ENCODE measurements at regions not wholly inside any gene's neighbourhood (a gene's known extent, or its start where the extent isn't known, plus 50 kb on each side); places are given as distances from the start of the nearest gene placed in this dataset.
"Not testable (repeated sequence)": the region's sequence is repeated elsewhere in the genome, so short reads cannot be mapped to it uniquely, and the experiment has no call there.

DNA sequence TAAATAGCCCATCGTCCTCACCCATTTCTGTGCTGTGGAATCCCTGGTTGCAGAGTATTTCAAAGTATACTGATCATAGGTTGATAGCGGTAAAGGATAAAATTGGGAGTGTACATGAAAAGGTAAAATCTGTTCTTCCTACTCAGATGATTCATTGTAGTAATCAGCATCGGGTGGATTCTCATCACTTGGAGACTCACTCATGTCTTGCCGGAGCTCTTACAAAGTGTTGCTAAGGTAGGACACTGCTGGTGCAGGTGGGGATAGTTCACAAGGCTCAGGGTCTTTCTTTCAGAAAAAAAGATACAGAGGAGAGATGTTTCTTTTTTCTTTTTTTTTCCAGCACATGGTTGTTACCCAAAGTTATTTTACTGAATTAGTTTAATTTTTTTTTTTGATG lies 84.8 kb downstream of the MTNR1B start:
- Histone ChIP-seq H3K27ac (ENCODE audit: low read depth, low read length) (no peak overlapping the region), H3K36me3 (ENCODE audit: control insufficient read depth, insufficient read depth, low read length) (no peaks in the 10 kb centered on the region), H3K27me3 (ENCODE audit: control insufficient read depth, insufficient read depth, low read length) (no peaks in the 10 kb centered on the region), H3K9me3 (ENCODE audit: control insufficient read depth, insufficient read depth, low read length) (no peaks in the 10 kb centered on the region; the same call in 1 of the 2 replicates), H3K4me1 (ENCODE audit: control insufficient read depth, insufficient read depth, low read length) (no peaks in the 10 kb centered on the region), H3K9ac (ENCODE audit: low read depth, low read length) (no peak overlapping the region), H3K4me3 (ENCODE audit: low read depth, low read length) (no peak overlapping the region)

DNA sequence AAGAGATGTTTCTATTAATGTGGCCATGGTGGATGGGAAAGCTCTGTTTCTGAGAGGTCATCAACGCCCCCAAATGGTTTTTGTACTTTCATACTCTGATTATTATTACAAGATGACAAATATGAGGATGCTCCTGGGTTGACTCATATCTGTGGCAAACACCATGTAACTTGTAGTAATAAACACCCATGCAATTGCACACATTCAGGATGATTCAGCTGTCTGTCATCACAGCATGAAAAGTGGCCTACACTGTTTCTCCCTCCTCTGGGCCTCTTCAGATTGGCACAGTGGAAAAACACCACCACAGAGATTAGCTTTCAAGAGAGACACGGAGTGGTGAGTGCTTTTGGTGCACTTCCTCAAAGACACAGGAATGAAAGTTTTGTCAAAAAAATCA lies 85.4 kb downstream of the MTNR1B start:
- H3K4me3 ChIP-seq (ENCODE audit: low read depth, low read length), result no peak overlapping the region
- H3K9ac ChIP-seq (ENCODE audit: low read depth, low read length), result no peak overlapping the region
- no peaks in the 10 kb centered on the region for H3K4me1 ChIP-seq (ENCODE audit: control insufficient read depth, insufficient read depth, low read length)
- no peaks in the 10 kb centered on the region for H3K27me3 ChIP-seq (ENCODE audit: control insufficient read depth, insufficient read depth, low read length)
- H3K36me3 ChIP-seq (ENCODE audit: control insufficient read depth, insufficient read depth, low read length), result no peaks in the 10 kb centered on the region
- no peak overlapping the region for H3K27ac ChIP-seq (ENCODE audit: low read depth, low read length)
- no peaks in the 10 kb centered on the region; the same call in 1 of the 2 replicates for H3K9me3 ChIP-seq (ENCODE audit: control insufficient read depth, insufficient read depth, low read length)

DNA sequence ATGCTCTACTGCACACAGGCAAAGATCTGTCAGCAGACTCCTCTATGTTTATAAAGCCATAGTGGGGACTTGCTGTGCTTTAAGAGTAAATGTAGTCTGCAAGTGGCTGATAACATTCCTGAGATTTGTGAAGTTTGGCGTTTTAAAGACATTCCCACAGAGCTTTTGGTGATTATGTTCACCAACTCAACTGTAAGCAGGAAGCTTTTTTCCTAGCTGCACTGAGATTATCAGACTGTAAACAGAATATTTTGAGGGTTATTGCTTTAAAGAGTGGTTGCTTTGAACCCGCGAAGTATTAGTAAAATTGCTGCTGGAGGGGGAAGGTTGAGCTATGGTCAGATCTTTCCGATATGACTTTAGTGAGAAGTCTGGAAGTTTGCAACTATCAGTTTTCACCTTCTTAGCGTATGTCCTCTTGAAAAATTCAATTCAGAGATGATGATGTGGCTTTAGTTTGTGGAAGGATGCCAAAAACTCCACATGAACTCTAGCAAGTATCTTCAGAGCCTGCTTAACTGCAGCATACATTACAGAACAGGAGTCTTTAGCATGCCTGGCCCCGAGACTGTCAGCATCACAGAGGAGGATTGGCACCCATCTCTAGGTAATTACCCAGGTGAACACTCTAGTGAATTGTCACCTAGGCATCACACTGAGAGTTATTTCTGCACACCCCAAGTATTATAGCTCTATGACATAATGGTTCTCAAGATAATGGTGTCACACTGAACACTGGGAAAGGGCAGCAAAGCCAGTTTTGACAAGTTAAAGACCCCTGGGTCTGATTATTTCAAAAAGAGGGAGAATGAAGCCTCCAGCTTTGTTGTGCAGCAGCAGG lies 89.9 kb downstream of the MTNR1B start:
- Histone ChIP-seq H3K27ac (ENCODE audit: low read depth, low read length) (no peak overlapping the region), H3K4me3 (ENCODE audit: low read depth, low read length) (no peak overlapping the region), H3K36me3 (ENCODE audit: control insufficient read depth, insufficient read depth, low read length) (no peaks in the 10 kb centered on the region), H3K4me1 (ENCODE audit: control insufficient read depth, insufficient read depth, low read length) (no peaks in the 10 kb centered on the region), H3K27me3 (ENCODE audit: control insufficient read depth, insufficient read depth, low read length) (no peaks in the 10 kb centered on the region), H3K9me3 (ENCODE audit: control insufficient read depth, insufficient read depth, low read length) (no peaks in the 10 kb centered on the region; the same call in 1 of the 2 replicates), H3K9ac (ENCODE audit: low read depth, low read length) (no peak overlapping the region)

DNA sequence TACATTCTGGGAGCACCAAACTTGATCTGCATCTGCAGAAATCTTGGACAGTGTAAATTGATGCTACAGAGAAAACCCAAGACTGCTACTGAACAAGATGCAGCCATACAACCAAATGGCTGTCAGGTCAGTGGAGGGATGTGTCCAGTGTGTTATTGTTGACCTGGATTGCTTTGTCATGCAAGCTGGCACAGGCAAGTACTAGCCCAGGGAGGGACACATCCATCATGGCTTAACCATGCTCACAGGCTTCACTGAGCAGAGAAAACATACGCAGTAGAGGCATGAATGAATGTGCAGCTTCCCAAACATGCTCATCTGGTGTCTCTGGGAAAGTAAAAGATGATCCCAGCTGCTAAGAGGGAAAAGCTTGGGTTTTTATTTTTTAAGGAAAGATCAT lies 93.6 kb downstream of the MTNR1B start:
- Histone ChIP-seq H3K9me3 (ENCODE audit: control insufficient read depth, insufficient read depth, low read length) (no peaks in the 10 kb centered on the region), H3K36me3 (ENCODE audit: control insufficient read depth, insufficient read depth, low read length) (no peaks in the 10 kb centered on the region), H3K27me3 (ENCODE audit: control insufficient read depth, insufficient read depth, low read length) (no peaks in the 10 kb centered on the region), H3K4me3 (ENCODE audit: low read depth, low read length) (no peak overlapping the region), H3K9ac (ENCODE audit: low read depth, low read length) (no peak overlapping the region), H3K27ac (ENCODE audit: low read depth, low read length) (no peak overlapping the region), H3K4me1 (ENCODE audit: control insufficient read depth, insufficient read depth, low read length) (no peaks in the 10 kb centered on the region)

DNA sequence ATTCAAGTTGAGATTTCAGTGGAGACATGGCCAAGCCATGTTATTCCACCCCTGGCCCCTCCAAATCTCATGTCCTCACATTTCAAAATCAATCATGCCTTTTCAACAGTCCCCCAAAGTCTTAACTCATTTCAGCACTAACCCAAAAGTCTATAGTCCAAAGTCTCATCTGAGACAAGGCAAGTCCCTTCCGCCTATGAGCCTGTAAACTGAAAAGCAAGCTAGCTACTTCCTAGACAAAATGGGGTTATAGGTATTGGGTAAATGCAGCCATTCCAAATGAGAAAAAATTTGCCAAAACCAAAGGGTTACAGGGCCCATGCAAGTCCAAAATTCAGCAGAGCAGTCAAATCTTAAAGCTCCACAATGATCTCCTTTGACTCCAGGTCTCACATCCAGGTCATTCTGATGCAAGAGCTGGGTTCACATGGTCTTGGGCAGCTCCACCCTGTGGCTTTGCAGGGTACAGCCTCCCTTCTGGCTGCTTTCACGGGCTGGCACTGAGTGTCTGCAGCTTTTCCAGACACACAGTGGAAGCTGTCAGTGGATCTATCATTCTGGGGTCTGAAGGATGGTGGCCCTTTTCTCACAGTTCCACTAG lies 95.7 kb downstream of the MTNR1B start:
- not testable (repeated sequence) for H3K4me3 ChIP-seq (ENCODE audit: low read depth, low read length); H3K36me3 ChIP-seq (ENCODE audit: control insufficient read depth, insufficient read depth, low read length); H3K9ac ChIP-seq (ENCODE audit: low read depth, low read length); H3K27me3 ChIP-seq (ENCODE audit: control insufficient read depth, insufficient read depth, low read length); H3K4me1 ChIP-seq (ENCODE audit: control insufficient read depth, insufficient read depth, low read length); H3K27ac ChIP-seq (ENCODE audit: low read depth, low read length); H3K9me3 ChIP-seq (ENCODE audit: control insufficient read depth, insufficient read depth, low read length)

DNA sequence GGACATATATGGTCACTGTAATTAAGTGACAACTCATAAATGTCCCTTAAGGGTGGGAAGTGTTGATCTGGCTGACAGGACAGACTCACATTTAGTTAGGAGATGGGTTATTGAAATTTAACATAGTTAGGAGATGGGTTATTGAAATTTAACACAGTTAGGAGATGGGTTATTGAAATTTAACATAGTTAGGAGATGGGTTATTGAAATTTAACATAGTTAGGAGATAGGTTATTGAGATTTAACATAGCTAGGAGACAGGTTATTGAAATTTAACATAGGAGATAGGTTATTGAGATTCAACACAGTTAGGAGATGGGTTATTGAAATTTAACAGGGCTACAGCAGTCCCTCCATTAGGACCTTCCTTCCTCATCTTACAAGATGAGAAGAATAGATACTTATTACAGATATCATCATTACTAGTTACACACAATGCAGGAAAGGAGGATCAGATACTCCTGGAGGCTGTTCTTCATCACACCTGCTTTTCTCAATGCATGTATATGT lies 98.5 kb downstream of the MTNR1B start:
- Histone ChIP-seq H3K9me3 (ENCODE audit: control insufficient read depth, insufficient read depth, low read length) (no peaks in the 10 kb centered on the region), H3K9ac (ENCODE audit: low read depth, low read length) (no peak overlapping the region), H3K4me3 (ENCODE audit: low read depth, low read length) (no peak overlapping the region), H3K36me3 (ENCODE audit: control insufficient read depth, insufficient read depth, low read length) (no peaks in the 10 kb centered on the region), H3K27me3 (ENCODE audit: control insufficient read depth, insufficient read depth, low read length) (no peaks in the 10 kb centered on the region), H3K4me1 (ENCODE audit: control insufficient read depth, insufficient read depth, low read length) (peaks cover 25% of the 10 kb centered on the region), H3K27ac (ENCODE audit: low read depth, low read length) (no peak overlapping the region)

DNA sequence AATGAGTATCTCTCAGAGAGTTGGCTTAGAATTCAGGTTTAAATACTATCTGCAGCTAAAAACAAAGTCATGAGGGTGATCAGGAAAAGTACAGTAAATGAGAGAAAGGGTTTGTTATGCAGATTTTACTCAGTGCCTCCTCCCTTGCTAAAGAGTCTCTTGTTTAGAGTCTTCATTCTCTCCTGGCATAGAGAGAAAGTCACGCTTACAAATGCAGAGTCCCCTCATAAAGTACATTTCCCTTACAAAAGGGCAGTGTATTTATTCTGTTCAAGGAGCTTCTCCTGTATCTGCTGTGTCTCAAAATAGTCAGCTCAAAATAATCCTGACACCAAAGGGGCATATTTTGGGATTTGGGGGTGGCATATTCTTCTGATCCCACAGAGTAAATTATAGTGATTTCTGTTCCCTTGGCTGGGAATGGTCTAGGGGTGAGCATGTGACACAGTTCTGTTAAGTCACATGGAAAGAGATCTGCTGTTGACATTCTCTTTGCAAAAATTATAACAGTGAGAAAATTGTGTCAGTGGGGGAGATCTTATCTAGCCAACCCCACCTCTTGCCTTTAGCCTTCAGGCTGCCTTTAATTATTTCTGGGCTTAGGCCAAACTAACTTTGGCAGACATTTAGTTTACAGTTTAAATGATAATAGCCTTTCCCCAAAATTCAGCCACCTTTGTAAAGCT lies 102.9 kb downstream of the MTNR1B start:
- H3K36me3 ChIP-seq (ENCODE audit: control insufficient read depth, insufficient read depth, low read length), result no peaks in the 10 kb centered on the region
- H3K27ac ChIP-seq (ENCODE audit: low read depth, low read length), result peak overlapping the region; percentile 95
- peak overlapping the region; percentile 29; the same call in 1 of the 2 replicates for H3K9ac ChIP-seq (ENCODE audit: low read depth, low read length)
- H3K4me1 ChIP-seq (ENCODE audit: control insufficient read depth, insufficient read depth, low read length), result peaks cover 40% of the 10 kb centered on the region
- no peaks in the 10 kb centered on the region for H3K9me3 ChIP-seq (ENCODE audit: control insufficient read depth, insufficient read depth, low read length)
- no peaks in the 10 kb centered on the region for H3K27me3 ChIP-seq (ENCODE audit: control insufficient read depth, insufficient read depth, low read length)
- H3K4me3 ChIP-seq (ENCODE audit: low read depth, low read length), result peak overlapping the region; percentile 31

DNA sequence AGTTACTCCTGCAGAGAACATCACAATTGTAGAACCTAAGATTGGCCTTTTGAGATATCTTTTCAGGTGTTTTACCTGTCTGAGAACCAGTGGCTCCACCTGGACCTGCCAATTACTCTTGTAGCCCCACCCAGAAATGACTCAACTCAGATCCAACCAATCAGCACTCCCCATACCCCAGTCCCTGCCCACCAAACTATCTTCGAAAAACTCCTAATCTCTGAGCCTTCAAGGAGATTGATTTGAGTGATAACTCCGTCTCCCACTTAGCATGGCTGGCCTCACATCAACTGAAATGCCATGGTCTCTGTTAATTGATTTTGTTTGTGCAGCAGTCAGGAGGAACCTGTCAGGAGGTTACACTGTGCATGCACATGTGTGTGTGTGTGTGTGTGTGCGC lies 103.6 kb downstream of the MTNR1B start:
- H3K27ac ChIP-seq (ENCODE audit: low read depth, low read length), result peak overlapping the region; percentile 95
- peaks cover 40% of the 10 kb centered on the region for H3K4me1 ChIP-seq (ENCODE audit: control insufficient read depth, insufficient read depth, low read length)
- peak overlapping the region; percentile 31 for H3K4me3 ChIP-seq (ENCODE audit: low read depth, low read length)
- no peaks in the 10 kb centered on the region for H3K9me3 ChIP-seq (ENCODE audit: control insufficient read depth, insufficient read depth, low read length)
- H3K36me3 ChIP-seq (ENCODE audit: control insufficient read depth, insufficient read depth, low read length), result no peaks in the 10 kb centered on the region
- H3K9ac ChIP-seq (ENCODE audit: low read depth, low read length), result peak overlapping the region; percentile 38; the same call in 1 of the 2 replicates
- H3K27me3 ChIP-seq (ENCODE audit: control insufficient read depth, insufficient read depth, low read length), result no peaks in the 10 kb centered on the region

DNA sequence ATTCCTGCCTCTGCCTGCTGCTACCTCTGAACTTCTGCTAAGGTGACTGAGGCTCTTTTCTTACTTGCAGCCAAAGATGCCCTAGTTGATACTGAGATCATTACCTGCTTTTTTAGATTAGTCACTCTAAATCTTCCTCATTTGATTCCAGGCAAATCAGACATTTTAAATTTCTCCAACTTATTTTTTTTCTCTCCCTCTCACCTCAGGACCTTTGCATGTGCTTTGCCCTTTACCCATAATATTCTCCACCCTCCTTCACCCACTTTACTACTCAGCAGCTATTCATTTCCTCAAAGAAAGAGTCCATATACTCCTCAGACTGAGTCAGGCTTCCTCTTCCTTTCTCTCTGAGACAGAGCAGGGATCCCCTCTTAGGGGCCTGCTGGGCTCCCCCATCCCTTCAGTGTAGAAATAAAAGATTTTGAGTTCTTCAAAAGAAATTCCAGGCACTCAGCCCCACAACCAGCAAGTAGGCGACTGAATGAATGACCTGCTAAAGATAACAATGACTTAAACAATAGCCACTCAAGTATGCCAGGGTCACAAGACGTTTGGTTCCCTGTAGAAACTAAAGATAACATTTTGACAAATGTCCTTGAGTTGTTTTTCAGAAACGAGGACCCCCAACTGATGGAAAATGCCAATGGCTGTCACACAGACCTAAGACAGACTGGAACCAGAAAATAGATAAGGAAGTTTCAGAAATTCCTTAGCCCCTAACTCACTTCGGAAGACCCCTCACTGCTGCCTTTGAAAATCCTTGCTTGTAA lies 104.2 kb downstream of the MTNR1B start:
- H3K27me3 ChIP-seq (ENCODE audit: control insufficient read depth, insufficient read depth, low read length), result no peaks in the 10 kb centered on the region
- H3K27ac ChIP-seq (ENCODE audit: low read depth, low read length), result peak overlapping the region; percentile 95
- peak overlapping the region; percentile 38; the same call in 1 of the 2 replicates for H3K9ac ChIP-seq (ENCODE audit: low read depth, low read length)
- H3K36me3 ChIP-seq (ENCODE audit: control insufficient read depth, insufficient read depth, low read length), result no peaks in the 10 kb centered on the region
- no peak overlapping the region for H3K4me3 ChIP-seq (ENCODE audit: low read depth, low read length)
- H3K9me3 ChIP-seq (ENCODE audit: control insufficient read depth, insufficient read depth, low read length), result no peaks in the 10 kb centered on the region
- peaks cover 40% of the 10 kb centered on the region for H3K4me1 ChIP-seq (ENCODE audit: control insufficient read depth, insufficient read depth, low read length)

DNA sequence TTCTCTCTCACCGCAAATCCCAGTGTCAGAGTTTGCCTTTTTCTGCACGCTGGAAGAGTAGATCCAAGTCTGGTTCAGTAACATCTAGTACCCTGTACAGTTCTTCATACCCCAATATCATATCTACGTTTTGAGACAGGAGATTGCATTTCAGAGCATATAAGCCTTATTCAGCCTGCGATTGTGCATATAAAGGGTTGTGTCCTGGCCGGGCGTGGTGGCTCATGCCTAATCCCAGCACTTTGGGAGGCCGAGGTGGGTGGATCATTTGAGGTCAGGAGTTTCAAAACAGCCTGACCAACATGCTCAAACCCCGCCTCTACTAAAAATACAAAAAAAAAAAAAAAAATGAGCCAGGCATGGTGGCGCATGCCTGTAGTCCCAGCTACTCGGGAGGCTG lies 104.9 kb downstream of the MTNR1B start:
- Histone ChIP-seq H3K4me3 (ENCODE audit: low read depth, low read length) (no peak overlapping the region), H3K9ac (ENCODE audit: low read depth, low read length) (no peak overlapping the region), H3K27ac (ENCODE audit: low read depth, low read length) (peak overlapping the region; percentile 95), H3K27me3 (ENCODE audit: control insufficient read depth, insufficient read depth, low read length) (no peaks in the 10 kb centered on the region), H3K9me3 (ENCODE audit: control insufficient read depth, insufficient read depth, low read length) (no peaks in the 10 kb centered on the region), H3K36me3 (ENCODE audit: control insufficient read depth, insufficient read depth, low read length) (no peaks in the 10 kb centered on the region), H3K4me1 (ENCODE audit: control insufficient read depth, insufficient read depth, low read length) (peaks cover 38% of the 10 kb centered on the region)
